ENCODE measurements at regions not wholly inside any gene's neighbourhood (a gene's known extent, or its start where the extent isn't known, plus 50 kb on each side); places are given as distances from the start of the nearest gene placed in this dataset.

GRCh38 chr3:116640109-116640508 is 69.5 kb upstream of the TUSC7 start:
- DNase-seq = no peak

GRCh38 chr3:116643001-116643400 is 66.6 kb upstream of the TUSC7 start:
- no peak for DNase-seq

- no peak for DNase-seq
These were observed 61.6 kb upstream of the TUSC7 start for GRCh38 chr3:116647996-116648395.
